ENCODE measurements at regions not wholly inside any gene's neighbourhood (a gene's known extent, or its start where the extent isn't known, plus 50 kb on each side); places are given as distances from the start of the nearest gene placed in this dataset.

DNA sequence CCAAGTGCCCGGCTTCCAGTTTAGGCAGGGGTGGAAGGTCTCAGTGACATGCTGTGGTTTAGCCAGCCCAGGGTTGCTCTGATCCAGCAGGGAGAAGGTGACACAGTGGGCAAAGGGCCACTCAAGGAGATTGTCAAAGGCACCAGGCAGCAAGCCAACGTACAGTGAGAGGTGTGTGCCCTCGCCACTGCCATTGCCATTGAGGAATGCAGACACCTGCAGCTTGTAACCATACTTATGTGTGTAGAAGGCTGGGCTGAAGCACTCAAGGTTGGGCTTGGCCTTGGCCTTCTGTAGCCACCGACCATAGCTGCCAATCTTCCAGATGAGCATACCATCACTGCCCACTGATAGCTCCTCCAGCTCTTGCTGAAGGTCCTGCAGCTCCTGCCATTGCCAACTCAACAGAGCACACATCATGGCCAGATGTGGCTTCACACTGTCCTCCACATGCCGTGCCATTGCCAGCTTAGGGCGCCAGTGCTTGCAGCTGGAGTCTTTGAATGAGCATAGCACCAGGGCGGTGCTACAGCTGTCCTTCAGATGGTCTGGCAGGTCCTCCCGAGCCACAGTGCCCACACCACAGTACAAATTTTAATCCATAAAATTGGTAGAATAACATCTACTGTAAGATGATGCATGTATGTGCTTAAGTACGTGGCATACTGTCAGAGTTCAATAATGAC, 59.7 kb upstream of the HMHB1 start:
- TF ChIP-seq, protein P1, sequence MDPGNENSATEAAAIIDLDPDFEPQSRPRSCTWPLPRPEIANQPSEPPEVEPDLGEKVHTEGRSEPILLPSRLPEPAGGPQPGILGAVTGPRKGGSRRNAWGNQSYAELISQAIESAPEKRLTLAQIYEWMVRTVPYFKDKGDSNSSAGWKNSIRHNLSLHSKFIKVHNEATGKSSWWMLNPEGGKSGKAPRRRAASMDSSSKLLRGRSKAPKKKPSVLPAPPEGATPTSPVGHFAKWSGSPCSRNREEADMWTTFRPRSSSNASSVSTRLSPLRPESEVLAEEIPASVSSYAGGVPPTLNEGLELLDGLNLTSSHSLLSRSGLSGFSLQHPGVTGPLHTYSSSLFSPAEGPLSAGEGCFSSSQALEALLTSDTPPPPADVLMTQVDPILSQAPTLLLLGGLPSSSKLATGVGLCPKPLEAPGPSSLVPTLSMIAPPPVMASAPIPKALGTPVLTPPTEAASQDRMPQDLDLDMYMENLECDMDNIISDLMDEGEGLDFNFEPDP (CRISPR knock-in tag; conservative IDR thresholded peaks at IDR 0.05), result no peak
- TF ChIP-seq POLR2AphosphoS5 (IDR thresholded peaks at IDR 0.05; ENCODE audit: low read depth, low read length), result no peak
- TF ChIP-seq, protein P2, sequence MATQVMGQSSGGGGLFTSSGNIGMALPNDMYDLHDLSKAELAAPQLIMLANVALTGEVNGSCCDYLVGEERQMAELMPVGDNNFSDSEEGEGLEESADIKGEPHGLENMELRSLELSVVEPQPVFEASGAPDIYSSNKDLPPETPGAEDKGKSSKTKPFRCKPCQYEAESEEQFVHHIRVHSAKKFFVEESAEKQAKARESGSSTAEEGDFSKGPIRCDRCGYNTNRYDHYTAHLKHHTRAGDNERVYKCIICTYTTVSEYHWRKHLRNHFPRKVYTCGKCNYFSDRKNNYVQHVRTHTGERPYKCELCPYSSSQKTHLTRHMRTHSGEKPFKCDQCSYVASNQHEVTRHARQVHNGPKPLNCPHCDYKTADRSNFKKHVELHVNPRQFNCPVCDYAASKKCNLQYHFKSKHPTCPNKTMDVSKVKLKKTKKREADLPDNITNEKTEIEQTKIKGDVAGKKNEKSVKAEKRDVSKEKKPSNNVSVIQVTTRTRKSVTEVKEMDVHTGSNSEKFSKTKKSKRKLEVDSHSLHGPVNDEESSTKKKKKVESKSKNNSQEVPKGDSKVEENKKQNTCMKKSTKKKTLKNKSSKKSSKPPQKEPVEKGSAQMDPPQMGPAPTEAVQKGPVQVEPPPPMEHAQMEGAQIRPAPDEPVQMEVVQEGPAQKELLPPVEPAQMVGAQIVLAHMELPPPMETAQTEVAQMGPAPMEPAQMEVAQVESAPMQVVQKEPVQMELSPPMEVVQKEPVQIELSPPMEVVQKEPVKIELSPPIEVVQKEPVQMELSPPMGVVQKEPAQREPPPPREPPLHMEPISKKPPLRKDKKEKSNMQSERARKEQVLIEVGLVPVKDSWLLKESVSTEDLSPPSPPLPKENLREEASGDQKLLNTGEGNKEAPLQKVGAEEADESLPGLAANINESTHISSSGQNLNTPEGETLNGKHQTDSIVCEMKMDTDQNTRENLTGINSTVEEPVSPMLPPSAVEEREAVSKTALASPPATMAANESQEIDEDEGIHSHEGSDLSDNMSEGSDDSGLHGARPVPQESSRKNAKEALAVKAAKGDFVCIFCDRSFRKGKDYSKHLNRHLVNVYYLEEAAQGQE (IDR thresholded peaks at IDR 0.05; ENCODE audit: borderline replicate concordance in 1 of 2, low read depth in 1 of 2, low read length in 2 of 2), result no peak
- TF ChIP-seq ZNF530 (CRISPR knock-in tag; IDR thresholded peaks at IDR 0.05; ENCODE audit: low read depth), result no peak

Data from HepG2 (cell line).